ENCODE measurements at regions not wholly inside any gene's neighbourhood (a gene's known extent, or its start where the extent isn't known, plus 50 kb on each side); places are given as distances from the start of the nearest gene placed in this dataset.
"Not testable (repeated sequence)": the region's sequence is repeated elsewhere in the genome, so short reads cannot be mapped to it uniquely, and the experiment has no call there.

DNA sequence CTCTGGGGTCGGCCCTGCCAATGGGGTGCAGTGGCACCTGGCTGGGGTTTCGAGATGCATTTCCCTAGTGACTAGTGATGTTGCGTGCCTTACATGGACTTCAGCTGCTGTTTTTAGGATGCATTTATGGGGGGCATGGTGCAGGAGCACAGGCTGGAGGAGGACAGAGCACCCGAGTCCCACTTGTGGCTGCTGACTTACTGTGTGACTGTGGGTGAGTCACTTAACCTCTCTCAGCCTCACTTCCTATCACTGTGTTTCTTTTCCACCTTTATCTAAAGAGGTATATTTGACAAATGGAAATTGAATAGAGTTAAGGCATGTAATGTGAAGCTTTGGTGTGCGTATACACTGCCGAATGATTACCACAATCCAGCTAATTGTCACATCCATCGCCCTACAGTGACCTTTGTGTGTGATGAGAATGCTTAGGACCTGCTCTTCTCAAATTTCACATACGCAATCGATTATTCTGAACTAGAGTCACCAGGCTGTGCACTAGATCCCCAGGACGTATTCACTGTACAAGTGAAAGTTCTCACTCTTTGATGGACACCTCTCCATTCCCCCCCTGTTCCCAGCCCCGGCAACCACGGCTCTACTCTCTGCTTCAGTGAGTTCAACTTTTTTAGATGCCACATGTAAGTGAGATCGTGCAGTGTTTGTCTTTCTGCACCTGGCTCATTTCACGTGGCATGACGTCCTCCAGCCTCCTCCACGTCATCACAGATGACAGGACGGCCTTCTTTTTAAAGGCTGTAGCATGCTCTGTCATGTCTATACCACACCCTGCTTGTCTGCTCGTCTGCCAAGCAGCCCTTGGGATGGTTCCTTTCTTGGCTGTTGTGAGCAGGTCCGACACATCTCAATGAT, 202.3 kb downstream of the NPIPB11 start:
- H3K9ac ChIP-seq (ENCODE audit: low read length); H3K9me2 ChIP-seq (ENCODE audit: insufficient read depth, low read length); H3K27ac ChIP-seq (ENCODE audit: low read length); H3K27me3 ChIP-seq (ENCODE audit: insufficient read depth, low read depth, low read length); H3K4me3 ChIP-seq (ENCODE audit: low read length); H3K4me2 ChIP-seq (ENCODE audit: low read length); H3F3A ChIP-seq (ENCODE audit: insufficient read depth, low read length, poor library complexity, severe bottlenecking); H4K20me1 ChIP-seq (ENCODE audit: insufficient read depth); H3K36me3 ChIP-seq (ENCODE audit: insufficient read depth, low read length); H3K9me3 ChIP-seq (ENCODE audit: low read length); H2AFZ ChIP-seq (ENCODE audit: low read depth, low read length); H3K79me2 ChIP-seq (replicated peaks; ENCODE audit: insufficient read depth, low read length): not testable (repeated sequence)

DNA sequence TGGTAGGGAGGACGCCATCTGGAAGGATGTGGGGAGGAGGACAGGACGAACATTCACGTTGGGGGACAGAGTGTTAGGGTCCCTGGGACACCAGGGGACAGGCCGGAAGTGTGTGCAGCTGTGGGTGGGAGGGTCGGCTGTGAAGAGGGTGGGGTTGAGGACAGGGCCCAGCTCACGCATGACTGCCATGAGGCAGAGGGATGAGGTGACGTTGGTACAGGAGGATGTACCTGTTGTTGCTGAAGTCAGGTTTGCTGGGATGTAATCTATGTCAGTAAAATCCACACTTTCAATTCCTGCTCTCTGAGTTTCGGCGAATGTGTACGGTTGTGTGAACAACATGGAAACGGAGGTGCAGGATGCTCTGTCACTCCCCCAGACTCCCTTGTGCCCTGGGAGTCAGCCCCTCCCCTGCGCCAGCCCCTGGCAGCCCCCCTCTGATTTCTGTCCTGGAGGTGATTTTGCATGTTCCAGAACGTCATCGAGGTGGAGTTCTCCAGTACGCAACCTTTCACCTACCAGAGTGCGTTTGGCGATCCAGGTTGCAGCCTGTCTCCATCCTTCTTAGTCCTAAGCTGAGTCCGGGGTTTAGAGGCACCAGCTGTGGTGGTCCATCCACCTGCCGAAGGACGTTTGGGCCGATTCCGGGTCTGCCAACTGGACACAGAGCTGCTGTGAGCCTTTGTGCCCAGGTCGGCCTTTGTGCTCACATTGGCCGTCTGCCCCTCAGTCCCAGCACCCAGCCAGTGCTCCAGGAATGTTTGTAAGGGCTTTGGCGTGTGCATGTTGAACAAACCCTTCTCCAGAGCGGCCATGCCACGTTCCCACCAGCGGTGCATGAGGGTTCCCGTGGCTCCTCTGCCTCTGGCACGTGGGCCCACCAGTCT, 203.2 kb downstream of the NPIPB11 start:
- not testable (repeated sequence) for H3F3A ChIP-seq (ENCODE audit: insufficient read depth, low read length, poor library complexity, severe bottlenecking); H3K27me3 ChIP-seq (ENCODE audit: insufficient read depth, low read depth, low read length); H4K20me1 ChIP-seq (ENCODE audit: insufficient read depth); H3K79me2 ChIP-seq (replicated peaks; ENCODE audit: insufficient read depth, low read length); H3K27ac ChIP-seq (ENCODE audit: low read length); H3K4me3 ChIP-seq (ENCODE audit: low read length); H3K9me2 ChIP-seq (ENCODE audit: insufficient read depth, low read length); H3K9me3 ChIP-seq (ENCODE audit: low read length); H2AFZ ChIP-seq (ENCODE audit: low read depth, low read length); H3K4me2 ChIP-seq (ENCODE audit: low read length); H3K36me3 ChIP-seq (ENCODE audit: insufficient read depth, low read length); H3K9ac ChIP-seq (ENCODE audit: low read length)

DNA sequence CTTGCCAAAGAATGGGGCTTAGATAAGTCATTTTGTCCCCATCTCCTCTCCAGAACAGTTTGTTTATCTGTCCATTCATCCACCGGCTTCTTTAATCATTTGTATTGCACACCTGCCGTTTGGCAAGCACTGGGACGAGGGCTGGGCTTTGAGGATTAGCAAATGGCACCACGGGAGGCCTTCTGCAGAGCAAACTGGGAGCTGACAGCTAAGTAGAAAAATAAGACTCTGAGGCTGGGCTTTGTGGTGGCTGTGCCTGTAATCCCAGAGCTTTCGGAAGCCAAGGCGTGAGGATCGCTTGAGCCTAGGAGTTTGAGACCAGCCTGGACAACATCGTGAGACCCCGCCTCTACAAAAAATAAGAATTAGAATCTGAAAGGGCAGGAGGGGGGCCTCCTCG, 203.9 kb downstream of the NPIPB11 start:
- not testable (repeated sequence) for H3K27me3 ChIP-seq (ENCODE audit: insufficient read depth, low read depth, low read length); H3K4me3 ChIP-seq (ENCODE audit: low read length); H2AFZ ChIP-seq (ENCODE audit: low read depth, low read length); H3K27ac ChIP-seq (ENCODE audit: low read length); H4K20me1 ChIP-seq (ENCODE audit: insufficient read depth); H3K9me2 ChIP-seq (ENCODE audit: insufficient read depth, low read length); H3K79me2 ChIP-seq (replicated peaks; ENCODE audit: insufficient read depth, low read length); H3K36me3 ChIP-seq (ENCODE audit: insufficient read depth, low read length); H3K9me3 ChIP-seq (ENCODE audit: low read length); H3F3A ChIP-seq (ENCODE audit: insufficient read depth, low read length, poor library complexity, severe bottlenecking); H3K4me2 ChIP-seq (ENCODE audit: low read length); H3K9ac ChIP-seq (ENCODE audit: low read length)

DNA sequence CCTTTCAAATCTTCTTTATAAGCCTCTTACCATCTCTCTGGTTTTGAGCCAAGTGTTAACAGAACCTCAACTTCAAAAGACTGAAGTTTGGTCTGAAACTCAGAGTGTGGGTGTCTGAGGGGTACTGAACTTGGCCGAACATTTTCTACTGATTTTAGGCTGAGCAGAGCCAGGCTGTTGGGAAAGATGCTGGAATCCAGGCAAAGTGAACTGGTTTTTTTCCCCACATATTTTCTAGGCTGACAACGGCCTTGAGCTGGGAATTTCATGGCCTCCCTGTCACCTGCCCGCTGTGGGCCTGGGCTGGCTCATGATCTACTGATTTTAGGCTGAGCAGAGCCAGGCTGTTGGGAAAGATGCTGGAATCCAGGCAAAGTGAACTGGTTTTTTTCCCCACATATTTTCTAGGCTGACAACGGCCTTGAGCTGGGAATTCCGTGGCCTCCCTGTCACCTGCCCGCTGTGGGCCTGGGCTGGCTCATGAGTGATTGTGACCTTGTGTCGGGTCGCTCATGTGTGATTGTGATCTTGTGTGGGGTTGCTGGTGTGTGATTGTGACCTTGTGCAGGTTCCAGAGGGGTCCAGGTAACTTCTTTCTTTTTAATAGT, 204.4 kb downstream of the NPIPB11 start:
- not testable (repeated sequence) for H3K4me2 ChIP-seq (ENCODE audit: low read length); H3K36me3 ChIP-seq (ENCODE audit: insufficient read depth, low read length); H3F3A ChIP-seq (ENCODE audit: insufficient read depth, low read length, poor library complexity, severe bottlenecking); H3K9me2 ChIP-seq (ENCODE audit: insufficient read depth, low read length); H2AFZ ChIP-seq (ENCODE audit: low read depth, low read length); H3K4me3 ChIP-seq (ENCODE audit: low read length); H3K27me3 ChIP-seq (ENCODE audit: insufficient read depth, low read depth, low read length); H4K20me1 ChIP-seq (ENCODE audit: insufficient read depth); H3K79me2 ChIP-seq (replicated peaks; ENCODE audit: insufficient read depth, low read length); H3K9ac ChIP-seq (ENCODE audit: low read length); H3K9me3 ChIP-seq (ENCODE audit: low read length); H3K27ac ChIP-seq (ENCODE audit: low read length)

DNA sequence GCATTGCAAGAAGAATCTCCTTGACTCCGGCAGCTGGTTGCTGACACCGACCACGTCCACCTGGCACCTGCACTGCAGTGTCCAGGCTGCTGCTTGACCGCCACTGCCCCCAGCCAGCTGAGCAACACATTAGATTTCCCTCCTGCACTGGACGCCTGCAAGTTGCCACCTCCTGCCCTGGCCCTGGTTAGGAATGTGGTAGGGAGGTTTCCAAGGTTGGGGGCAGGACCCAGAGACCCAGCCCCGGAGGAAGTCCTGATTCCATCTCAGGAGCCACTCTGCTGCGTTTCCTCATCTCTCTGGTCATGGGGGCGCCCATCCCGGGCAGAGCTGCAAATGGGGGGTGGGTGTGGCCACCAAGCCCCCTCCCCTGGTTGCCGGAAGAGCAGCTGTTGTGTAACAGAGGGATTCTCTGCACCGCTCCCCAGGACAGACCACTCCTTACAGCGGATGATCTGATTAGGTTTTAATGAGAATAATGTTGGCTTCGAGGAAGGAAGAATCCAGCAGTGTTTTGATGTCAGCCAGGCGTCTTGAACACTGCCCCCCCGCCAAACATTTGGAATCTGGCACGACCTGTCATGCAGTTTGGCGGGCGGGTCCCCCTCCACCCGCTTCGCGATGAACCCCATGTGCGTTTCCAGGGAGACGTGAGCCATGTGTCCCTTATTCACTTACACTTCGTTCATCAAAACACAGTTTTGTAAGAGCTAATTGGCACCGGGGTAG, 205.1 kb downstream of the NPIPB11 start:
- H3K9me2 ChIP-seq (ENCODE audit: insufficient read depth, low read length); H3K4me2 ChIP-seq (ENCODE audit: low read length); H3K27ac ChIP-seq (ENCODE audit: low read length); H3K27me3 ChIP-seq (ENCODE audit: insufficient read depth, low read depth, low read length); H4K20me1 ChIP-seq (ENCODE audit: insufficient read depth); H3K9ac ChIP-seq (ENCODE audit: low read length); H3K79me2 ChIP-seq (replicated peaks; ENCODE audit: insufficient read depth, low read length); H3F3A ChIP-seq (ENCODE audit: insufficient read depth, low read length, poor library complexity, severe bottlenecking); H2AFZ ChIP-seq (ENCODE audit: low read depth, low read length); H3K9me3 ChIP-seq (ENCODE audit: low read length); H3K36me3 ChIP-seq (ENCODE audit: insufficient read depth, low read length); H3K4me3 ChIP-seq (ENCODE audit: low read length): not testable (repeated sequence)

DNA sequence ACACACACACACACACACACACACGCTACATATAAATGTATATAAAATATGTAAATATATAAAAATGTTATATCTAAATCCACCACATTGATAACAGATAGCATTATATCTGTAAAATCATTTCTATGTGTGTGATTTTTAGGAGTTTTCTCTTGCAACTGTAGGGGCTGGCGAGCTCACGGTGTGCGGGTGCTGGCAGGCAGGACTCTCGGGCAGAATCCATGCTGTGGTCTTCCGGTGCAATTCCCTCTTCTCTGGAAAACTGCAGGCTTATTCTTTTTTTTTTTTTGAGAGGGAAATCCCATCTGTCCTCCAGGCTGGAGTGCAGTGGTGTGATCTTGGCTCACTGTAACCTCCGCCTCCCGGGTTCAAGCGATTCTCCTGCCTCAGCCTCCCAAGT, 205.8 kb downstream of the NPIPB11 start:
- H3K4me3 ChIP-seq (ENCODE audit: low read length); H3K9me3 ChIP-seq (ENCODE audit: low read length); H3K27ac ChIP-seq (ENCODE audit: low read length); H4K20me1 ChIP-seq (ENCODE audit: insufficient read depth); H3K27me3 ChIP-seq (ENCODE audit: insufficient read depth, low read depth, low read length); H3F3A ChIP-seq (ENCODE audit: insufficient read depth, low read length, poor library complexity, severe bottlenecking); H3K4me2 ChIP-seq (ENCODE audit: low read length); H3K36me3 ChIP-seq (ENCODE audit: insufficient read depth, low read length); H3K79me2 ChIP-seq (replicated peaks; ENCODE audit: insufficient read depth, low read length); H3K9ac ChIP-seq (ENCODE audit: low read length); H3K9me2 ChIP-seq (ENCODE audit: insufficient read depth, low read length); H2AFZ ChIP-seq (ENCODE audit: low read depth, low read length): not testable (repeated sequence)

DNA sequence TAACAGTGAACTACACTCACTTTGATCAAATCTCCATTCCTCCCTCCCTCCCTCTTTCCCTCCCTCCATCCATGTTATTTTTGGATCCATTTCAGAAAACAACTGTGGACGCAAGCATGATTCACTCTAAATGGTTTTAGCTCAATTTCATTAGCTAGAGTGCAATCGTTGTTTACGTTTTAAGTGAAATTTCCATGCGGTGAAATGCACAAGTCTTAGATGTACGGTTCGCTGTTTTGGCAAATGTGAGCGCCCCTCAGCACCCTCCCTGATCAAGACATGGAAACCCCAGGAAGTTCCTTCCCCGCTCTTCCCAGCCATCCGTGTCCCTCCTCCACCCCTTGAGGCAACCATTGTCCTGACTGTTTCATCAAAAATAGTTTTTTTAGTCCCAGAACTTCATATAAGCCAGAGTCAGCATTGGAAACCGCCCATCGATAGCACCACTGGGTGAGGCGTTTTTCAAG, 206.3 kb downstream of the NPIPB11 start:
- H3K36me3 ChIP-seq (ENCODE audit: insufficient read depth, low read length); H3K79me2 ChIP-seq (replicated peaks; ENCODE audit: insufficient read depth, low read length); H2AFZ ChIP-seq (ENCODE audit: low read depth, low read length); H3K4me2 ChIP-seq (ENCODE audit: low read length); H3K4me3 ChIP-seq (ENCODE audit: low read length); H3K27me3 ChIP-seq (ENCODE audit: insufficient read depth, low read depth, low read length); H3F3A ChIP-seq (ENCODE audit: insufficient read depth, low read length, poor library complexity, severe bottlenecking); H3K9me3 ChIP-seq (ENCODE audit: low read length); H3K9me2 ChIP-seq (ENCODE audit: insufficient read depth, low read length); H3K27ac ChIP-seq (ENCODE audit: low read length); H4K20me1 ChIP-seq (ENCODE audit: insufficient read depth); H3K9ac ChIP-seq (ENCODE audit: low read length): not testable (repeated sequence)
